Testis (tissue), 2 donors: ENCODE measurements at regions not wholly inside any gene's neighbourhood (a gene's known extent, or its start where the extent isn't known, plus 50 kb on each side); places are given as distances from the start of the nearest gene placed in this dataset.

Source experiments
- POLR2A ChIP-seq: fragments of 450-650 bp; IDR thresholded peaks from one replicate; pipeline ENCODE4 v1.6.1; 2017; ENCODE audit warnings: antibody characterized with exemption, mild to moderate bottlenecking, moderate library complexity
- TF ChIP-seq, protein P1 (sequence below), 3 experiments: fragments of 450-650 bp in 2 of 3; fragments of 200-600 bp in 1 of 3; sonication (generic) in 1 of 3; IDR thresholded peaks; one replicate each; pipeline ENCODE4 v1.5.1; 2016 to 2019; ENCODE audit warnings: antibody characterized with exemption in 3 of 3, mild to moderate bottlenecking in 2 of 3, moderate library complexity in 1 of 3

DNA sequence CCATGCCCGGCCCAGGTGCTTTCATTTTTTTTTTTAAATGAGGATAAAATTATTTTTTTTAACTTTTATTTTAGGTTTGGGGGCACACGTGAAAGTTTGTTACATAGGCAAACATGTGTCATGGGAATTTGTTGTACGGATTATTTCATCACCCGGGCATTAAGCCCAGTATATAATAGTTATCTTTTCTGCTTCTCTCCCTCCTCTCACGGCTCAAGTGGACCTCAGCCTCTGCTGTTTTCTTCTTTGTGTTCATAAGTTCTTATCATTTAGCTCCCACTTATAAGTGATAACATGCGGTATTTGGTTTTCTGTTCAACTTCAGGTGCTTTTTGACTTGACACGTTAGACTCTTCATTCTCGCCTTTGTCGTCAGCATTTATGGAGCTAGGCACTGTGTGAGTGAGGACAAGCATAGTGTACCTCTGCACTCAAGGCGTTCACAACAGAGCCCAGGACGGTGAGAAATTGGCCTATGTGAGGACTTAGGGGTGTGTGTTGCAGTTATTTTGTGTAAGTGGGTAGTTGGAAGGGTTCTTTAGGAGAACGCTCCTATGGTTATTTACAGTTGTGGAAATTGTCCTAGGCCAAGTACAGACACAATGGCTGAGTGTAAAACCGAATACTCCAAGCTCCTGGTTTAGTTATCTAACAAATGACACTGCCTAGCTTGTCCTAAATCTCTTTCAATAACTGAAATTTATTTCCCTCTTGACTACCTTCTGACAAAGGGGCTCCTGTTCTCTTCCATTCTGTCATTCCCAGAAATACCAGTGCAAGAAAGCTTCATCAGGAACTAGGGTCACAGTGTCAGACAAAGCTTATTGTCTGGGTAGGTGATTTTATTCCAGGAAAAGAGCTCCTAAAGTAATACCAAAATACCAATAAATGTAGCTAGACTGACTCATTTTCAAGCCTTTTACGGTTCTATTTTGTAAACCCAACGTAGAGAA, 200.5 kb upstream of the PRICKLE1 start:
- TF ChIP-seq, protein P1, sequence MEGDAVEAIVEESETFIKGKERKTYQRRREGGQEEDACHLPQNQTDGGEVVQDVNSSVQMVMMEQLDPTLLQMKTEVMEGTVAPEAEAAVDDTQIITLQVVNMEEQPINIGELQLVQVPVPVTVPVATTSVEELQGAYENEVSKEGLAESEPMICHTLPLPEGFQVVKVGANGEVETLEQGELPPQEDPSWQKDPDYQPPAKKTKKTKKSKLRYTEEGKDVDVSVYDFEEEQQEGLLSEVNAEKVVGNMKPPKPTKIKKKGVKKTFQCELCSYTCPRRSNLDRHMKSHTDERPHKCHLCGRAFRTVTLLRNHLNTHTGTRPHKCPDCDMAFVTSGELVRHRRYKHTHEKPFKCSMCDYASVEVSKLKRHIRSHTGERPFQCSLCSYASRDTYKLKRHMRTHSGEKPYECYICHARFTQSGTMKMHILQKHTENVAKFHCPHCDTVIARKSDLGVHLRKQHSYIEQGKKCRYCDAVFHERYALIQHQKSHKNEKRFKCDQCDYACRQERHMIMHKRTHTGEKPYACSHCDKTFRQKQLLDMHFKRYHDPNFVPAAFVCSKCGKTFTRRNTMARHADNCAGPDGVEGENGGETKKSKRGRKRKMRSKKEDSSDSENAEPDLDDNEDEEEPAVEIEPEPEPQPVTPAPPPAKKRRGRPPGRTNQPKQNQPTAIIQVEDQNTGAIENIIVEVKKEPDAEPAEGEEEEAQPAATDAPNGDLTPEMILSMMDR (IDR thresholded peaks at IDR 0.05), result no peak
- no peak for TF ChIP-seq POLR2A
